Myocyte (in vitro differentiated cells): ENCODE measurements at regions not wholly inside any gene's neighbourhood (a gene's known extent, or its start where the extent isn't known, plus 50 kb on each side); places are given as distances from the start of the nearest gene placed in this dataset.
"Not testable (repeated sequence)": the region's sequence is repeated elsewhere in the genome, so short reads cannot be mapped to it uniquely, and the experiment has no call there.

Source experiments
- DNase-seq: peaks from one replicate; pipeline ENCODE4 v3.0.0-alpha.2; 2012; ENCODE audit warnings: low read depth

- DNase-seq, result no peak
Observed at GRCh38 chr4:38373375-38373774, 290.6 kb upstream of the KLF3 start.

GRCh38 chr4:38377195-38377594, 286.8 kb upstream of the KLF3 start:
- no peak for DNase-seq

GRCh38 chr4:38378478-38378877, 285.5 kb upstream of the KLF3 start:
- DNase-seq, result no peak

- DNase-seq, result no peak
Observed at GRCh38 chr4:38381788-38382187, 282.2 kb upstream of the KLF3 start.

- no peak for DNase-seq
Observed at GRCh38 chr4:38382520-38382919, 281.5 kb upstream of the KLF3 start.

- no peak for DNase-seq
Observed at GRCh38 chr4:38383646-38384121, 280.3 kb upstream of the KLF3 start.

- DNase-seq, result no peak
Observed at GRCh38 chr4:38385093-38386004, 278.6 kb upstream of the KLF3 start.

- no peak for DNase-seq
Observed at GRCh38 chr4:38386005-38386551, 277.9 kb upstream of the KLF3 start.

- DNase-seq, result no peak
Observed at GRCh38 chr4:38386654-38387188, 277.3 kb upstream of the KLF3 start.

GRCh38 chr4:38387348-38387747, 276.7 kb upstream of the KLF3 start:
- DNase-seq, result no peak

GRCh38 chr4:38387819-38388218, 276.2 kb upstream of the KLF3 start:
- no peak for DNase-seq

- DNase-seq, result not testable (repeated sequence)
Observed at GRCh38 chr4:38388907-38389306, 275.1 kb upstream of the KLF3 start.

GRCh38 chr4:38390969-38391545, 272.9 kb upstream of the KLF3 start:
- DNase-seq, result no peak

GRCh38 chr4:38392223-38392855, 271.7 kb upstream of the KLF3 start:
- DNase-seq, result no peak

GRCh38 chr4:38396091-38396490, 267.9 kb upstream of the KLF3 start:
- no peak for DNase-seq

GRCh38 chr4:38396845-38397547, 267.0 kb upstream of the KLF3 start:
- no peak for DNase-seq

- no peak for DNase-seq
Observed at GRCh38 chr4:38400946-38401345, 263.1 kb upstream of the KLF3 start.

GRCh38 chr4:38406243-38406642, 257.8 kb upstream of the KLF3 start:
- DNase-seq, result no peak

GRCh38 chr4:38409852-38410251, 254.1 kb upstream of the KLF3 start:
- peak; percentile 40 for DNase-seq

GRCh38 chr4:38411092-38411491, 252.9 kb upstream of the KLF3 start:
- peak; percentile 44 for DNase-seq

GRCh38 chr4:38411981-38412536, 251.9 kb upstream of the KLF3 start:
- no peak for DNase-seq
